H9 (cell line): ENCODE measurements at regions not wholly inside any gene's neighbourhood (a gene's known extent, or its start where the extent isn't known, plus 50 kb on each side); places are given as distances from the start of the nearest gene placed in this dataset.

ENCODE experiments used
- DNase-seq: peaks from one replicate; pipeline ENCODE4 v3.0.0-alpha.2; 2017
- H2AFZ ChIP-seq: one replicate; pipeline ENCODE4 v1.6.1; 2013; ENCODE audit warnings: mild to moderate bottlenecking, low read length, control low read depth, moderate library complexity
- H2AK5ac ChIP-seq: 2 replicates; pipeline ENCODE4 v1.6.1; 2013; ENCODE audit warnings: low read length, control low read depth, mixed read lengths; ENCODE audit not compliant: insufficient read length
- H2BK120ac ChIP-seq: one replicate; pipeline ENCODE4 v1.6.1; 2013; ENCODE audit warnings: low read depth, mild to moderate bottlenecking, low read length, control low read depth, inconsistent platforms; ENCODE audit not compliant: poor library complexity, severe bottlenecking
- H2BK12ac ChIP-seq: 2 replicates; pipeline ENCODE4 v1.6.1; 2013; ENCODE audit warnings: low read length, control low read depth, mixed read lengths, low read depth; ENCODE audit not compliant: insufficient read length
- H2BK15ac ChIP-seq: 2 replicates; pipeline ENCODE4 v1.6.1; 2013; ENCODE audit warnings: low read depth, low read length, control low read depth
- H2BK20ac ChIP-seq: one replicate; pipeline ENCODE4 v1.6.1; 2013; ENCODE audit warnings: low read depth, mild to moderate bottlenecking, low read length, control low read depth, inconsistent platforms; ENCODE audit not compliant: poor library complexity, severe bottlenecking
- H2BK5ac ChIP-seq: 2 replicates; pipeline ENCODE4 v1.6.1; 2013; ENCODE audit warnings: low read length, control low read depth, mixed read lengths; ENCODE audit not compliant: insufficient read length
- H3K14ac ChIP-seq: 2 replicates; pipeline ENCODE4 v1.6.1; 2013; ENCODE audit warnings: low read length, control low read depth; ENCODE audit not compliant: insufficient read depth
- H3K18ac ChIP-seq: 2 replicates; pipeline ENCODE4 v1.6.1; 2013; ENCODE audit warnings: low read depth, mild to moderate bottlenecking, mixed read lengths, low read length, control low read depth; ENCODE audit not compliant: insufficient read length
- H3K23ac ChIP-seq: 2 replicates; pipeline ENCODE4 v1.6.1; 2013; ENCODE audit warnings: low read length, control low read depth, mixed read lengths, low read depth; ENCODE audit not compliant: insufficient read length
- H3K23me2 ChIP-seq: 2 replicates; pipeline ENCODE4 v1.6.1; 2013; ENCODE audit warnings: low read depth, mild to moderate bottlenecking, mixed read lengths, low read length, control low read depth; ENCODE audit not compliant: insufficient read length, poor library complexity, severe bottlenecking
- H3K27ac ChIP-seq: 2 replicates; pipeline ENCODE4 v1.5.1; 2013; ENCODE audit warnings: low read length, control low read depth, mixed read lengths, low read depth; ENCODE audit not compliant: insufficient read length
- H3K27me3 ChIP-seq: 2 replicates; pipeline ENCODE4 v1.6.1; 2013; ENCODE audit warnings: low read length, control low read depth, inconsistent platforms; ENCODE audit not compliant: insufficient read depth
- H3K4ac ChIP-seq: 2 replicates; pipeline ENCODE4 v1.6.1; 2013; ENCODE audit warnings: low read depth, mild to moderate bottlenecking, control low read depth, inconsistent platforms, low read length, moderate library complexity
- H3K4me1 ChIP-seq: 2 replicates; pipeline ENCODE4 v1.6.1; 2013; ENCODE audit warnings: low read length, control low read depth, inconsistent platforms; ENCODE audit not compliant: insufficient read depth
- H3K4me2 ChIP-seq: 2 replicates; pipeline ENCODE4 v1.6.1; 2013; ENCODE audit warnings: low read length, control low read depth, mixed read lengths; ENCODE audit not compliant: insufficient read length, insufficient read depth
- H3K56ac ChIP-seq: 2 replicates; pipeline ENCODE4 v1.6.1; 2013; ENCODE audit warnings: low read depth, mild to moderate bottlenecking, mixed read lengths, low read length, control low read depth; ENCODE audit not compliant: insufficient read length
- H3K79me1 ChIP-seq: 2 replicates; pipeline ENCODE4 v1.6.1; 2013; ENCODE audit warnings: low read depth, mild to moderate bottlenecking, moderate library complexity, low read length, control low read depth, inconsistent platforms; ENCODE audit not compliant: insufficient read depth, poor library complexity, severe bottlenecking
- H3K79me2 ChIP-seq: 2 replicates; pipeline ENCODE4 v1.6.1; 2013; ENCODE audit warnings: low read length, control low read depth, inconsistent platforms; ENCODE audit not compliant: insufficient read depth
- H3K9ac ChIP-seq: 2 replicates; pipeline ENCODE4 v1.6.1; 2013; ENCODE audit warnings: low read length, control low read depth, mixed read lengths; ENCODE audit not compliant: insufficient read length; ENCODE audit errors: extremely low read depth
- H3K9me3 ChIP-seq: one replicate; pipeline ENCODE4 v1.6.1; 2013; ENCODE audit warnings: low read depth, low read length, inconsistent platforms; ENCODE audit not compliant: control insufficient read depth
- H3T11ph ChIP-seq: one replicate; pipeline ENCODE4 v1.6.1; 2013; ENCODE audit warnings: mild to moderate bottlenecking, low read length, control low read depth, inconsistent platforms
- H4K20me1 ChIP-seq: one replicate; pipeline ENCODE4 v1.6.1; 2013; ENCODE audit not compliant: control insufficient read depth, insufficient read length, insufficient read depth
- H4K5ac ChIP-seq: 2 replicates; pipeline ENCODE4 v1.6.1; 2013; ENCODE audit warnings: low read depth, mild to moderate bottlenecking, mixed read lengths, low read length, control low read depth; ENCODE audit not compliant: insufficient read length
- H4K8ac ChIP-seq: replicated peaks from 2 replicates; pipeline ENCODE4 v1.6.1; 2013; ENCODE audit warnings: low read length, control low read depth, mixed read lengths, low read depth; ENCODE audit not compliant: insufficient read length
- H4K91ac ChIP-seq: 2 replicates; pipeline ENCODE4 v1.6.1; 2013; ENCODE audit warnings: low read depth, mild to moderate bottlenecking, moderate library complexity, mixed read lengths, low read length, control low read depth; ENCODE audit not compliant: insufficient read length
- H3K27ac Mint-ChIP-seq, 3 experiments: 2 replicates in 2 of 3; 3 replicates in 1 of 3; pipeline ENCODE4 v1.8.0; 2020 to 2021; ENCODE audit warnings: mixed read lengths in 3 of 3, mild to moderate bottlenecking in 1 of 3, moderate library complexity in 1 of 3
- H3K27me3 Mint-ChIP-seq: 2 replicates; pipeline ENCODE4 v1.8.0; 2021; ENCODE audit warnings: low read depth, mild to moderate bottlenecking, moderate library complexity, mixed read lengths
- H3K36me3 Mint-ChIP-seq, 3 experiments: 2 replicates in 2 of 3; 3 replicates in 1 of 3; pipeline ENCODE4 v1.8.0; 2020 to 2021; ENCODE audit warnings: low read depth in 3 of 3, mixed read lengths in 3 of 3; ENCODE audit not compliant: insufficient read depth in 1 of 3
- H3K4me1 Mint-ChIP-seq, 2 experiments: 2 replicates each; pipeline ENCODE4 v1.8.0; 2020; ENCODE audit warnings: mixed read lengths in 2 of 2
- H3K4me3 Mint-ChIP-seq, 2 experiments: 2 replicates in 1 of 2; 3 replicates in 1 of 2; pipeline ENCODE4 v1.8.0; 2020 to 2021; ENCODE audit warnings: mild to moderate bottlenecking in 2 of 2, mixed read lengths in 2 of 2, moderate library complexity in 1 of 2
- H3K9me3 Mint-ChIP-seq, 2 experiments: 2 replicates in 1 of 2; 3 replicates in 1 of 2; pipeline ENCODE4 v1.8.0; 2020; ENCODE audit warnings: mild to moderate bottlenecking in 2 of 2, mixed read lengths in 2 of 2, moderate library complexity in 1 of 2
- CTCF ChIP-seq: fragments of 200-600 bp; sonication (generic); conservative IDR thresholded peaks from 3 replicates; pipeline ENCODE4 v1.8.0; 2021; ENCODE audit warnings: antibody characterized with exemption, mild to moderate bottlenecking
- WGBS: extraction: QIAGEN DNeasy Blood & Tissue Kit; methylation state at CpG from one replicate; pipeline ENCODE4 v1.1.7; 2013; ENCODE audit warnings: missing lambda C conversion rate, low lambda C conversion rate, mixed read lengths; ENCODE audit not compliant: insufficient read length; ENCODE audit errors: extremely low coverage; 5-methylcytosine and 5-hydroxymethylcytosine counted together

- Mint-ChIP-seq H3K9me3 (no peaks in the 10 kb centered on the region; a peak in 2 of 5 replicates), H3K36me3 (peaks cover 0 to 6% (median 4%) of the 10 kb centered on the region in 3 experiments; a peak in 4 of 7 replicates), H3K27me3 (no peaks in the 10 kb centered on the region), H3K27ac (peak overlapping the region; percentile 96 to 99 (median 98)), H3K4me3 (peak overlapping the region in 1 of 2 experiments; percentile 23; a peak in 1 of 5 replicates), H3K4me1 (peaks cover 52 to 65% of the 10 kb centered on the region in 2 experiments)
- H4K20me1 ChIP-seq: no peaks in the 10 kb centered on the region
- peak overlapping the region; percentile 48 for H2AFZ ChIP-seq
- no peaks in the 10 kb centered on the region for H3K23me2 ChIP-seq
- H4K91ac ChIP-seq: no peak overlapping the region
- no peak overlapping the region for H2BK12ac ChIP-seq
- H3K4ac ChIP-seq: no peak overlapping the region
- H3K4me1 ChIP-seq: peaks cover 10% of the 10 kb centered on the region; the same call in 1 of the 2 replicates
- H2BK120ac ChIP-seq: no peak overlapping the region
- H3T11ph ChIP-seq: no peak overlapping the region
- H3K9ac ChIP-seq: peak overlapping the region; percentile 59
- WGBS: no CpG with 5 or more reads among the region's 3 CpGs
- H3K27ac ChIP-seq: peak overlapping the region; percentile 99
- DNase-seq: no peak
- H4K8ac ChIP-seq: no peak overlapping the region
- H3K4me2 ChIP-seq: no peak overlapping the region
- no peak overlapping the region for H4K5ac ChIP-seq
- no peaks in the 10 kb centered on the region for H3K9me3 ChIP-seq
- no peak overlapping the region for H3K18ac ChIP-seq
- no peak overlapping the region for H3K56ac ChIP-seq
- no peaks in the 10 kb centered on the region for H3K27me3 ChIP-seq
- H2BK20ac ChIP-seq: no peak overlapping the region
- H3K79me1 ChIP-seq: no peaks in the 10 kb centered on the region
- no peaks in the 10 kb centered on the region for H3K79me2 ChIP-seq
- peak; percentile 89 for TF ChIP-seq CTCF
- no peak overlapping the region for H3K23ac ChIP-seq
- H2AK5ac ChIP-seq: peak overlapping the region; percentile 9
- H2BK15ac ChIP-seq: no peak overlapping the region
- H3K14ac ChIP-seq: no peak overlapping the region
- peak overlapping the region; percentile 67 for H2BK5ac ChIP-seq
Observed at GRCh38 chr3:76044601-76045600, 259.6 kb upstream of the ZNF717 start.
